H9 (cell line): ENCODE measurements at regions not wholly inside any gene's neighbourhood (a gene's known extent, or its start where the extent isn't known, plus 50 kb on each side); places are given as distances from the start of the nearest gene placed in this dataset.

Source experiments
- DNase-seq: peaks from one replicate; pipeline ENCODE4 v3.0.0-alpha.2; 2017
- H2AFZ ChIP-seq: one replicate; pipeline ENCODE4 v1.6.1; 2013; ENCODE audit warnings: mild to moderate bottlenecking, low read length, control low read depth, moderate library complexity
- H2AK5ac ChIP-seq: 2 replicates; pipeline ENCODE4 v1.6.1; 2013; ENCODE audit warnings: low read length, control low read depth, mixed read lengths; ENCODE audit not compliant: insufficient read length
- H2BK120ac ChIP-seq: one replicate; pipeline ENCODE4 v1.6.1; 2013; ENCODE audit warnings: low read depth, mild to moderate bottlenecking, low read length, control low read depth, inconsistent platforms; ENCODE audit not compliant: poor library complexity, severe bottlenecking
- H2BK12ac ChIP-seq: 2 replicates; pipeline ENCODE4 v1.6.1; 2013; ENCODE audit warnings: low read length, control low read depth, mixed read lengths, low read depth; ENCODE audit not compliant: insufficient read length
- H2BK15ac ChIP-seq: 2 replicates; pipeline ENCODE4 v1.6.1; 2013; ENCODE audit warnings: low read depth, low read length, control low read depth
- H2BK20ac ChIP-seq: one replicate; pipeline ENCODE4 v1.6.1; 2013; ENCODE audit warnings: low read depth, mild to moderate bottlenecking, low read length, control low read depth, inconsistent platforms; ENCODE audit not compliant: poor library complexity, severe bottlenecking
- H2BK5ac ChIP-seq: 2 replicates; pipeline ENCODE4 v1.6.1; 2013; ENCODE audit warnings: low read length, control low read depth, mixed read lengths; ENCODE audit not compliant: insufficient read length
- H3K14ac ChIP-seq: 2 replicates; pipeline ENCODE4 v1.6.1; 2013; ENCODE audit warnings: low read length, control low read depth; ENCODE audit not compliant: insufficient read depth
- H3K18ac ChIP-seq: 2 replicates; pipeline ENCODE4 v1.6.1; 2013; ENCODE audit warnings: low read depth, mild to moderate bottlenecking, mixed read lengths, low read length, control low read depth; ENCODE audit not compliant: insufficient read length
- H3K23ac ChIP-seq: 2 replicates; pipeline ENCODE4 v1.6.1; 2013; ENCODE audit warnings: low read length, control low read depth, mixed read lengths, low read depth; ENCODE audit not compliant: insufficient read length
- H3K23me2 ChIP-seq: 2 replicates; pipeline ENCODE4 v1.6.1; 2013; ENCODE audit warnings: low read depth, mild to moderate bottlenecking, mixed read lengths, low read length, control low read depth; ENCODE audit not compliant: insufficient read length, poor library complexity, severe bottlenecking
- H3K27ac ChIP-seq: 2 replicates; pipeline ENCODE4 v1.5.1; 2013; ENCODE audit warnings: low read length, control low read depth, mixed read lengths, low read depth; ENCODE audit not compliant: insufficient read length
- H3K27me3 ChIP-seq: 2 replicates; pipeline ENCODE4 v1.6.1; 2013; ENCODE audit warnings: low read length, control low read depth, inconsistent platforms; ENCODE audit not compliant: insufficient read depth
- H3K4ac ChIP-seq: 2 replicates; pipeline ENCODE4 v1.6.1; 2013; ENCODE audit warnings: low read depth, mild to moderate bottlenecking, control low read depth, inconsistent platforms, low read length, moderate library complexity
- H3K4me1 ChIP-seq: 2 replicates; pipeline ENCODE4 v1.6.1; 2013; ENCODE audit warnings: low read length, control low read depth, inconsistent platforms; ENCODE audit not compliant: insufficient read depth
- H3K4me2 ChIP-seq: 2 replicates; pipeline ENCODE4 v1.6.1; 2013; ENCODE audit warnings: low read length, control low read depth, mixed read lengths; ENCODE audit not compliant: insufficient read length, insufficient read depth
- H3K56ac ChIP-seq: 2 replicates; pipeline ENCODE4 v1.6.1; 2013; ENCODE audit warnings: low read depth, mild to moderate bottlenecking, mixed read lengths, low read length, control low read depth; ENCODE audit not compliant: insufficient read length
- H3K79me1 ChIP-seq: 2 replicates; pipeline ENCODE4 v1.6.1; 2013; ENCODE audit warnings: low read depth, mild to moderate bottlenecking, moderate library complexity, low read length, control low read depth, inconsistent platforms; ENCODE audit not compliant: insufficient read depth, poor library complexity, severe bottlenecking
- H3K79me2 ChIP-seq: 2 replicates; pipeline ENCODE4 v1.6.1; 2013; ENCODE audit warnings: low read length, control low read depth, inconsistent platforms; ENCODE audit not compliant: insufficient read depth
- H3K9ac ChIP-seq: 2 replicates; pipeline ENCODE4 v1.6.1; 2013; ENCODE audit warnings: low read length, control low read depth, mixed read lengths; ENCODE audit not compliant: insufficient read length; ENCODE audit errors: extremely low read depth
- H3K9me3 ChIP-seq: one replicate; pipeline ENCODE4 v1.6.1; 2013; ENCODE audit warnings: low read depth, low read length, inconsistent platforms; ENCODE audit not compliant: control insufficient read depth
- H3T11ph ChIP-seq: one replicate; pipeline ENCODE4 v1.6.1; 2013; ENCODE audit warnings: mild to moderate bottlenecking, low read length, control low read depth, inconsistent platforms
- H4K20me1 ChIP-seq: one replicate; pipeline ENCODE4 v1.6.1; 2013; ENCODE audit not compliant: control insufficient read depth, insufficient read length, insufficient read depth
- H4K5ac ChIP-seq: 2 replicates; pipeline ENCODE4 v1.6.1; 2013; ENCODE audit warnings: low read depth, mild to moderate bottlenecking, mixed read lengths, low read length, control low read depth; ENCODE audit not compliant: insufficient read length
- H4K8ac ChIP-seq: replicated peaks from 2 replicates; pipeline ENCODE4 v1.6.1; 2013; ENCODE audit warnings: low read length, control low read depth, mixed read lengths, low read depth; ENCODE audit not compliant: insufficient read length
- H4K91ac ChIP-seq: 2 replicates; pipeline ENCODE4 v1.6.1; 2013; ENCODE audit warnings: low read depth, mild to moderate bottlenecking, moderate library complexity, mixed read lengths, low read length, control low read depth; ENCODE audit not compliant: insufficient read length
- H3K27ac Mint-ChIP-seq, 3 experiments: 2 replicates in 2 of 3; 3 replicates in 1 of 3; pipeline ENCODE4 v1.8.0; 2020 to 2021; ENCODE audit warnings: mixed read lengths in 3 of 3, mild to moderate bottlenecking in 1 of 3, moderate library complexity in 1 of 3
- H3K27me3 Mint-ChIP-seq: 2 replicates; pipeline ENCODE4 v1.8.0; 2021; ENCODE audit warnings: low read depth, mild to moderate bottlenecking, moderate library complexity, mixed read lengths
- H3K36me3 Mint-ChIP-seq, 3 experiments: 2 replicates in 2 of 3; 3 replicates in 1 of 3; pipeline ENCODE4 v1.8.0; 2020 to 2021; ENCODE audit warnings: low read depth in 3 of 3, mixed read lengths in 3 of 3; ENCODE audit not compliant: insufficient read depth in 1 of 3
- H3K4me1 Mint-ChIP-seq, 2 experiments: 2 replicates each; pipeline ENCODE4 v1.8.0; 2020; ENCODE audit warnings: mixed read lengths in 2 of 2
- H3K4me3 Mint-ChIP-seq, 2 experiments: 2 replicates in 1 of 2; 3 replicates in 1 of 2; pipeline ENCODE4 v1.8.0; 2020 to 2021; ENCODE audit warnings: mild to moderate bottlenecking in 2 of 2, mixed read lengths in 2 of 2, moderate library complexity in 1 of 2
- H3K9me3 Mint-ChIP-seq, 2 experiments: 2 replicates in 1 of 2; 3 replicates in 1 of 2; pipeline ENCODE4 v1.8.0; 2020; ENCODE audit warnings: mild to moderate bottlenecking in 2 of 2, mixed read lengths in 2 of 2, moderate library complexity in 1 of 2
- WGBS: extraction: QIAGEN DNeasy Blood & Tissue Kit; methylation state at CpG from one replicate; pipeline ENCODE4 v1.1.7; 2013; ENCODE audit warnings: missing lambda C conversion rate, low lambda C conversion rate, mixed read lengths; ENCODE audit not compliant: insufficient read length; ENCODE audit errors: extremely low coverage; 5-methylcytosine and 5-hydroxymethylcytosine counted together
- TF ChIP-seq, protein P1 (sequence below): fragments of 200-600 bp; sonication (generic); conservative IDR thresholded peaks from 3 replicates; pipeline ENCODE4 v1.8.0; 2021; ENCODE audit warnings: antibody characterized with exemption, mild to moderate bottlenecking

GRCh38 chr4:22245294-22245693 is 270.6 kb downstream of the ADGRA3 start:
- H3K23me2 ChIP-seq = no peaks in the 10 kb centered on the region
- no peaks in the 10 kb centered on the region for H3K79me2 ChIP-seq
- no peaks in the 10 kb centered on the region for H3K27me3 ChIP-seq
- H3K18ac ChIP-seq = no peak overlapping the region
- no CpG with 5 or more reads among the region's 2 CpGs for WGBS
- no peaks in the 10 kb centered on the region for H4K20me1 ChIP-seq
- H2BK15ac ChIP-seq = no peak overlapping the region
- no peak overlapping the region for H3K27ac ChIP-seq
- no peaks in the 10 kb centered on the region for H3K9me3 ChIP-seq
- H2BK20ac ChIP-seq = no peak overlapping the region
- no peak overlapping the region for H2AK5ac ChIP-seq
- no peak overlapping the region for H2AFZ ChIP-seq
- H3K23ac ChIP-seq = no peak overlapping the region
- H2BK12ac ChIP-seq = no peak overlapping the region
- no peak for DNase-seq
- no peak overlapping the region for H4K91ac ChIP-seq
- H2BK120ac ChIP-seq = no peak overlapping the region
- no peak overlapping the region for H4K8ac ChIP-seq
- H3T11ph ChIP-seq = no peak overlapping the region
- no peak overlapping the region for H3K56ac ChIP-seq
- no peaks in the 10 kb centered on the region for H3K27me3 Mint-ChIP-seq
- H2BK5ac ChIP-seq = no peak overlapping the region
- H3K4me1 ChIP-seq = no peaks in the 10 kb centered on the region
- no peaks in the 10 kb centered on the region for H3K9me3 Mint-ChIP-seq
- no peaks in the 10 kb centered on the region for H3K79me1 ChIP-seq
- no peak overlapping the region for H3K9ac ChIP-seq
- TF ChIP-seq, protein P1, sequence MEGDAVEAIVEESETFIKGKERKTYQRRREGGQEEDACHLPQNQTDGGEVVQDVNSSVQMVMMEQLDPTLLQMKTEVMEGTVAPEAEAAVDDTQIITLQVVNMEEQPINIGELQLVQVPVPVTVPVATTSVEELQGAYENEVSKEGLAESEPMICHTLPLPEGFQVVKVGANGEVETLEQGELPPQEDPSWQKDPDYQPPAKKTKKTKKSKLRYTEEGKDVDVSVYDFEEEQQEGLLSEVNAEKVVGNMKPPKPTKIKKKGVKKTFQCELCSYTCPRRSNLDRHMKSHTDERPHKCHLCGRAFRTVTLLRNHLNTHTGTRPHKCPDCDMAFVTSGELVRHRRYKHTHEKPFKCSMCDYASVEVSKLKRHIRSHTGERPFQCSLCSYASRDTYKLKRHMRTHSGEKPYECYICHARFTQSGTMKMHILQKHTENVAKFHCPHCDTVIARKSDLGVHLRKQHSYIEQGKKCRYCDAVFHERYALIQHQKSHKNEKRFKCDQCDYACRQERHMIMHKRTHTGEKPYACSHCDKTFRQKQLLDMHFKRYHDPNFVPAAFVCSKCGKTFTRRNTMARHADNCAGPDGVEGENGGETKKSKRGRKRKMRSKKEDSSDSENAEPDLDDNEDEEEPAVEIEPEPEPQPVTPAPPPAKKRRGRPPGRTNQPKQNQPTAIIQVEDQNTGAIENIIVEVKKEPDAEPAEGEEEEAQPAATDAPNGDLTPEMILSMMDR = no peak
- no peak overlapping the region for H4K5ac ChIP-seq
- H3K4me1 Mint-ChIP-seq = no peaks in the 10 kb centered on the region
- H3K14ac ChIP-seq = no peak overlapping the region
- H3K27ac Mint-ChIP-seq = no peak overlapping the region
- H3K4ac ChIP-seq = no peak overlapping the region
- H3K36me3 Mint-ChIP-seq = no peaks in the 10 kb centered on the region
- H3K4me2 ChIP-seq = no peak overlapping the region
- no peak overlapping the region for H3K4me3 Mint-ChIP-seq
